ENCODE measurements at regions not wholly inside any gene's neighbourhood (a gene's known extent, or its start where the extent isn't known, plus 50 kb on each side); places are given as distances from the start of the nearest gene placed in this dataset.

GRCh38 chr3:115281697-115282675 lies 134.9 kb upstream of the ZBTB20 start:
- 65 to 87% methylated on average over 2 to 4 of the region's 4 CpGs for WGBS, 2 donors (ENCODE audit: low coverage in 1 of 2)
- no peak for ATAC-seq
- Histone ChIP-seq H3K27me3 (no peaks in the 10 kb centered on the region), H3K4me3 (no peak overlapping the region), H3K9me3 (no peaks in the 10 kb centered on the region), H3K36me3 (no peaks in the 10 kb centered on the region), H3K27ac (no peak overlapping the region), H3K4me1 (no peaks in the 10 kb centered on the region)
- TF ChIP-seq CTCF (IDR thresholded peaks at IDR 0.05) (no peak), EP300 (IDR thresholded peaks at IDR 0.05) (no peak), POLR2A (IDR thresholded peaks at IDR 0.05) (no peak), POLR2AphosphoS5 (IDR thresholded peaks at IDR 0.05) (no peak)

- Histone ChIP-seq H3K4me1 (no peaks in the 10 kb centered on the region), H3K27ac (no peak overlapping the region), H3K36me3 (no peaks in the 10 kb centered on the region), H3K27me3 (no peaks in the 10 kb centered on the region), H3K9me3 (no peaks in the 10 kb centered on the region), H3K4me3 (no peak overlapping the region)
- ATAC-seq, result no peak
- WGBS, 2 donors (ENCODE audit: low coverage in 1 of 2), result 88% methylated on average over 1 of the region's 1 CpG; no CpG with 5 or more reads in 1 of the 2 donors
- TF ChIP-seq POLR2A (IDR thresholded peaks at IDR 0.05) (no peak), CTCF (IDR thresholded peaks at IDR 0.05) (no peak), POLR2AphosphoS5 (IDR thresholded peaks at IDR 0.05) (no peak), EP300 (IDR thresholded peaks at IDR 0.05) (no peak)
Measured at GRCh38 chr3:115284980-115285379, 137.9 kb upstream of the ZBTB20 start.

- TF ChIP-seq EP300 (IDR thresholded peaks at IDR 0.05) (no peak), POLR2A (IDR thresholded peaks at IDR 0.05) (no peak), CTCF (IDR thresholded peaks at IDR 0.05) (no peak), POLR2AphosphoS5 (IDR thresholded peaks at IDR 0.05) (no peak)
- Histone ChIP-seq H3K4me1 (no peaks in the 10 kb centered on the region), H3K4me3 (no peak overlapping the region), H3K27me3 (no peaks in the 10 kb centered on the region), H3K27ac (no peak overlapping the region), H3K9me3 (no peaks in the 10 kb centered on the region), H3K36me3 (no peaks in the 10 kb centered on the region)
- 75 to 83% methylated on average over 1 to 2 of the region's 2 CpGs for WGBS, 2 donors (ENCODE audit: low coverage in 1 of 2)
- ATAC-seq, result no peak
Measured at GRCh38 chr3:115286529-115287197, 139.6 kb upstream of the ZBTB20 start.

GRCh38 chr3:115287198-115287597 lies 140.1 kb upstream of the ZBTB20 start:
- Histone ChIP-seq H3K9me3 (no peaks in the 10 kb centered on the region), H3K4me1 (no peaks in the 10 kb centered on the region), H3K36me3 (no peaks in the 10 kb centered on the region), H3K27ac (no peak overlapping the region), H3K4me3 (no peak overlapping the region), H3K27me3 (no peaks in the 10 kb centered on the region)
- TF ChIP-seq POLR2AphosphoS5 (IDR thresholded peaks at IDR 0.05) (no peak), CTCF (IDR thresholded peaks at IDR 0.05) (no peak), EP300 (IDR thresholded peaks at IDR 0.05) (no peak), POLR2A (IDR thresholded peaks at IDR 0.05) (no peak)
- no peak for ATAC-seq
- 73 to 80% methylated on average over 2 of the region's 2 CpGs for WGBS, 2 donors (ENCODE audit: low coverage in 1 of 2)
